ENCODE measurements at regions not wholly inside any gene's neighbourhood (a gene's known extent, or its start where the extent isn't known, plus 50 kb on each side); places are given as distances from the start of the nearest gene placed in this dataset.
A peak's percentile ranks its signal among the peaks of the same experiment; 100 is the strongest.

DNA sequence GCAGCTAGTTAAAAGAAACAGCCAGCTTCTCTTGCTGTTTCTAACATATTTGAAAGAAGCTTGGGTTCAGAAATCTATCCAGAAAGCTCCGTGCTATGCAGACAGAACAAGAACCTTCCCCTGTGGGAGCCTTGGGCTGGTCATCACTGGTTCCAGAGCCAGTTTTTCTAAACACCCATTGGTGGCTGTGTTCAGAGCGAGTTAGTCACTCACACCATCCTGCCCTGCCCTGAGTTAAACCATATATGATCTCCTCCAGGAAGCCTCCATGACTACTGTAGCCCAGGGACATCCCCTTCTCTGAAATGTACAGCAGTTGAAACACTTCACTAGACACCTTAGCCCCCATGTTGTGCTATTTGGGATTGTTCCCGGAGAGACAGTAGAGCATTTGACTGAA, 200.8 kb upstream of the SGCG start:
- H3K4me3 ChIP-seq (ENCODE audit: low read length) = no peak overlapping the region
- TF ChIP-seq, protein P1, sequence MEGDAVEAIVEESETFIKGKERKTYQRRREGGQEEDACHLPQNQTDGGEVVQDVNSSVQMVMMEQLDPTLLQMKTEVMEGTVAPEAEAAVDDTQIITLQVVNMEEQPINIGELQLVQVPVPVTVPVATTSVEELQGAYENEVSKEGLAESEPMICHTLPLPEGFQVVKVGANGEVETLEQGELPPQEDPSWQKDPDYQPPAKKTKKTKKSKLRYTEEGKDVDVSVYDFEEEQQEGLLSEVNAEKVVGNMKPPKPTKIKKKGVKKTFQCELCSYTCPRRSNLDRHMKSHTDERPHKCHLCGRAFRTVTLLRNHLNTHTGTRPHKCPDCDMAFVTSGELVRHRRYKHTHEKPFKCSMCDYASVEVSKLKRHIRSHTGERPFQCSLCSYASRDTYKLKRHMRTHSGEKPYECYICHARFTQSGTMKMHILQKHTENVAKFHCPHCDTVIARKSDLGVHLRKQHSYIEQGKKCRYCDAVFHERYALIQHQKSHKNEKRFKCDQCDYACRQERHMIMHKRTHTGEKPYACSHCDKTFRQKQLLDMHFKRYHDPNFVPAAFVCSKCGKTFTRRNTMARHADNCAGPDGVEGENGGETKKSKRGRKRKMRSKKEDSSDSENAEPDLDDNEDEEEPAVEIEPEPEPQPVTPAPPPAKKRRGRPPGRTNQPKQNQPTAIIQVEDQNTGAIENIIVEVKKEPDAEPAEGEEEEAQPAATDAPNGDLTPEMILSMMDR (conservative IDR thresholded peaks at IDR 0.05; ENCODE audit: low read depth, low read length) = no peak
- no peak for DNase-seq (ENCODE audit: low read depth)

DNA sequence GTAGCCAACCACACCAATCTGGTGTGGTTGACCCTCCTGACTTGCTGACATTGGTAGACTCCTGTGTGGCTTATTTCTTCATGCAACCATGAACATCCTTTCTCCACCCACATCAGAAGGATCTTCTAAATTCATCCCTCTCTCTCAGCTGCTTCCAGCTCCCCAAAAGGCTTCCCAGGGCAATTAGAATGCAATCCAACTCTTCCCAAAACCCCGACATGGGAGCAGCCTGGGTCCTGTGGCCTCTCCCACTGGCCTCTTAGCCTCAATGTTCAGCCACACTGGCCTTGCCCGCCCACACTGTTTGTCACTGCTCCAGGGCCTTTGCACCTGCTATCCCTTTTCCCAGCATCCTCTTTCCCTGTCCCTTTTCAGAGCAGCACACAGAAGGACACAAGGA, 199.8 kb upstream of the SGCG start:
- DNase-seq (ENCODE audit: low read depth) = no peak
- TF ChIP-seq, protein P1 (conservative IDR thresholded peaks at IDR 0.05; ENCODE audit: low read depth, low read length) = no peak
- no peak overlapping the region for H3K4me3 ChIP-seq (ENCODE audit: low read length)

DNA sequence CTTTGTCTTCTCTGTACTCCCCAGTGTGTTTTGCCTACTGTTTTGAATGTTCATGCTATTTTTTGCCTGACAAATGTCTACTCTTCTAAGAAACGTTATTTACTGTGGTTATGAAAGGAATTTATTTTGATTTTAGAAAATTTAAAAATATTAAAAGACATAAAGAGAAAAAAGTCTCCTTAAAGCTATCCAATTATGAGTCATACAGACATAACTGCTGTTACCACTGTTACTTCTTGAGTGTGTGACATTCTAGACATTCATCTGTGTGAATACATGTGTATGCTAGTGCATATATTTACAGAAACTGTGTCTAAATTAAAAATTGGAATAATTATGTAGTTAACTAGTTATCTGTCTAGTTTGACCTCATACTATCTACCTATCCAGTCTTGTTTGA, 187.6 kb upstream of the SGCG start:
- TF ChIP-seq, protein P1 (conservative IDR thresholded peaks at IDR 0.05; ENCODE audit: low read depth, low read length) = no peak
- no peak for DNase-seq (ENCODE audit: low read depth)

GRCh38 chr13:23003446-23003845, 177.3 kb upstream of the SGCG start:
- H3K4me3 ChIP-seq (ENCODE audit: low read length) = no peak overlapping the region
- TF ChIP-seq, protein P1 (conservative IDR thresholded peaks at IDR 0.05; ENCODE audit: low read depth, low read length) = no peak
- DNase-seq (ENCODE audit: low read depth) = no peak

More for the DNA sequence above, 187.6 kb upstream of the SGCG start:
- H3K4me3 ChIP-seq (ENCODE audit: low read length) = no peak overlapping the region

DNA sequence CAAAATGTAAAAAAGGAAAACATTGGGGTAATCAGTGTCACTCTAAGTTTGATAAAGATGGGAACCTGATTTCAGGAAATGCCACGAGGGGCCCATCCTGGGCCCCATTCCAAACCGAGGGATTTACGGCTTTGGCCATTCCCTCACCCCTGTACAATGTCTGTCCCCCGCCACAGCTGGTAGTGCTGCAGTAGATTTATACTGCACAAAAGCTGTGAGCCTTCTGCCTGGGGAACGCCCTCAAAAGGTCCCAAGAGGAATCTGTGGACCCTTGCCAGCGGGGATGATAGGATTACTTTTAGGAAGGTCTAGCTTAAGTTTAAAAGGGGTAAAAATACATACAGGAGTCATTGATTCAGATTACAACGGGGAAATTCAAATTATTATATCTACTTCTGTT, 173.4 kb upstream of the SGCG start:
- H3K4me3 ChIP-seq (ENCODE audit: low read length) = no peak overlapping the region
- DNase-seq (ENCODE audit: low read depth) = no peak
- TF ChIP-seq, protein P1 (conservative IDR thresholded peaks at IDR 0.05; ENCODE audit: low read depth, low read length) = no peak

GRCh38 chr13:23018143-23018542, 162.6 kb upstream of the SGCG start:
- DNase-seq (ENCODE audit: low read depth) = no peak
- no peak overlapping the region for H3K4me3 ChIP-seq (ENCODE audit: low read length)
- TF ChIP-seq, protein P1 (conservative IDR thresholded peaks at IDR 0.05; ENCODE audit: low read depth, low read length) = no peak

DNA sequence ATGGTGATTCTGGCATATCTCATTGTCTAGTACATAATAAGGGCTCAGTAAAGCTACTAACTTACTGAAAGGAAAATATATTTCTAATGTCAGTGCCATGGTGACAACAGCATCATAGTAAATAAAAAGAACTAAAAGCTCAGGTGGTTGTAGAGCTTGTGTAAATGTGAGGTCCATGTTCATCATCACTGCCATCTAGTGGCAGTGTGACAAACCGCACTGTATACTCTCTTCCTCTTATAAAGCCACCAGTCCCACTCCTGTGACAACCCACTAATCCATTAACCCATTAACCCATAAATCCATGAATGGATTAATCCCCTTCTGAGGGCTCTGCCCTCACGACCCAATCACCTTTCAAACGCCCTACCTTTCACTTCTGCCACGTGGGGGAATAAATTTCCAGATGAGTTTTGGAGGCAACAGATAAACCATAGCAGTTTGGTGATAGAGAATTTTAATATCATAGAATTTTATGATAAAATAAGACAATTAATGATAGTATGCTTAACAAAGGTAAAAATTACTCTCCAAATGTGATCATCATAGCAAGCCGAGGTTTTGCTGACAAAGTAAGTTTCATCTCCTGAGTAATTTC, 160.4 kb upstream of the SGCG start:
- peak; percentile 35 for DNase-seq (ENCODE audit: low read depth)
- no peak overlapping the region for H3K4me3 ChIP-seq (ENCODE audit: low read length)
- TF ChIP-seq, protein P1 (conservative IDR thresholded peaks at IDR 0.05; ENCODE audit: low read depth, low read length) = peak; percentile 92

Measured in retinal pigment epithelial cell (primary cell).